HCT116 (cell line): ENCODE measurements at regions not wholly inside any gene's neighbourhood (a gene's known extent, or its start where the extent isn't known, plus 50 kb on each side); places are given as distances from the start of the nearest gene placed in this dataset.
"Not testable (repeated sequence)": the region's sequence is repeated elsewhere in the genome, so short reads cannot be mapped to it uniquely, and the experiment has no call there.

Experiments
- ATAC-seq: fragments of 200-7000 bp; cut with Tn5 transposase; 2 replicates; pipeline ENCODE4 v1.9.1; 2020; ENCODE audit warnings: mild to moderate bottlenecking, moderate library complexity
- BruUV-seq: library from RNA; stranded (reverse); fragments of 400-500 nt; replicated peaks from 2 replicates; lab custom pipeline; 2021; lab: Mats Ljungman, UMichigan
- CTCF ChIA-PET: fragments of 300-600 bp; sonication (Branson Sonifier 250); formaldehyde crosslinking; loops from one replicate; lab custom pipeline; 2021; ENCODE audit warnings: antibody characterized with exemption; lab: Charles Lee
- POLR2A ChIA-PET: fragments of 300-600, 350-600 bp; sonication (Branson Sonifier 250); formaldehyde crosslinking; loops from one replicate; lab custom pipeline; 2021; ENCODE audit warnings: antibody characterized with exemption; lab: Charles Lee
- RAD21 ChIA-PET, 2 experiments: fragments of 300-600 bp; sonication (Branson Sonifier 250); formaldehyde crosslinking; loops; one replicate each; lab custom pipeline; 2023; ENCODE audit warnings: low total read pairs in 2 of 2; ENCODE audit not compliant: uncharacterized antibody in 2 of 2, unreplicated experiment in 2 of 2, low non-redundant PET in 1 of 2; lab: Charles Lee
- DNase-seq: peaks from one replicate; pipeline ENCODE4 v3.0.0-alpha.2; 2010; ENCODE audit warnings: low read depth, low spot score
- H2AFZ ChIP-seq: fragments of 200-600 bp; shearing (Covaris generic), sonication (generic); 2 replicates; pipeline ENCODE4 v1.6.1; 2017; ENCODE audit warnings: low read depth, mixed run types, mixed read lengths, antibody characterized with exemption, low read length; ENCODE audit not compliant: poor library complexity, severe bottlenecking
- H3K27ac ChIP-seq: 2 replicates; pipeline ENCODE4 v1.5.1; 2012; ENCODE audit warnings: low read depth, low read length
- H3K27me3 ChIP-seq: fragments of 200-600 bp; sonication (generic); 2 replicates; pipeline ENCODE4 v1.6.1; 2016; ENCODE audit warnings: mixed run types, low read length, mixed read lengths; ENCODE audit not compliant: insufficient read depth
- H3K36me3 ChIP-seq, 2 experiments: fragments of 200-500 bp in 1 of 2; fragments of 200-600 bp in 1 of 2; sonication (Bioruptor generic) in 1 of 2; sonication (generic) in 1 of 2; 2 replicates each; pipeline versions ENCODE4 v1.5.1 to v1.6.1; 2014 to 2016; ENCODE audit warnings: low read length in 2 of 2, inconsistent platforms in 1 of 2, mixed read lengths in 1 of 2, mixed run types in 1 of 2; ENCODE audit not compliant: insufficient read depth in 2 of 2, control insufficient read depth in 1 of 2
- H3K4me1 ChIP-seq, 2 experiments: fragments of 200-600 bp in 1 of 2; sonication (generic) in 1 of 2; 2 replicates each; pipeline versions ENCODE4 v1.5.1 to v1.6.1; 2012 to 2017; ENCODE audit warnings: low read length in 2 of 2, inconsistent platforms in 1 of 2, mild to moderate bottlenecking in 1 of 2, mixed read lengths in 1 of 2, mixed run types in 1 of 2, moderate library complexity in 1 of 2; ENCODE audit not compliant: insufficient read depth in 2 of 2, control insufficient read depth in 1 of 2
- H3K4me2 ChIP-seq: fragments of 200-600 bp; sonication (generic); 2 replicates; pipeline ENCODE4 v1.6.1; 2017; ENCODE audit warnings: mixed run types, low read length, mixed read lengths
- H3K4me3 ChIP-seq, 2 experiments: fragments of 200-600 bp in 1 of 2; sonication (generic) in 1 of 2; replicated peaks in 1 of 2; 2 replicates each; pipeline ENCODE4 v1.5.1; 2011 to 2016; ENCODE audit warnings: low read length in 2 of 2, control low read depth in 1 of 2, low read depth in 1 of 2, mild to moderate bottlenecking in 1 of 2, mixed read lengths in 1 of 2, mixed run types in 1 of 2
- H3K79me2 ChIP-seq: fragments of 200-600 bp; sonication (generic); 2 replicates; pipeline ENCODE4 v1.6.1; 2017; ENCODE audit warnings: mild to moderate bottlenecking, mixed run types, low read length, moderate library complexity, mixed read lengths; ENCODE audit not compliant: insufficient read depth
- H3K9ac ChIP-seq: fragments of 200-600 bp; sonication (generic); 2 replicates; pipeline ENCODE4 v1.6.1; 2016; ENCODE audit warnings: low read length, mixed read lengths
- H3K9me2 ChIP-seq: fragments of 200-600 bp; sonication (generic), shearing (Covaris generic); 2 replicates; pipeline ENCODE4 v1.6.1; 2017; ENCODE audit warnings: mixed run types, mild to moderate bottlenecking, moderate library complexity; ENCODE audit not compliant: insufficient read depth
- H3K9me3 ChIP-seq, 2 experiments: fragments of 200-500 bp in 1 of 2; fragments of 200-600 bp in 1 of 2; sonication (Bioruptor generic) in 1 of 2; sonication (generic) in 1 of 2; 2 replicates each; pipeline ENCODE4 v1.6.1; 2014 to 2017; ENCODE audit warnings: low read length in 2 of 2, mixed read lengths in 2 of 2, inconsistent platforms in 1 of 2, low read depth in 1 of 2, mild to moderate bottlenecking in 1 of 2, mixed run types in 1 of 2, moderate library complexity in 1 of 2; ENCODE audit not compliant: control insufficient read depth in 1 of 2, insufficient read depth in 1 of 2
- H4K20me1 ChIP-seq: fragments of 200-600 bp; sonication (generic), shearing (Covaris generic); 2 replicates; pipeline ENCODE4 v1.6.1; 2017; ENCODE audit warnings: mixed run types, mild to moderate bottlenecking, moderate library complexity; ENCODE audit not compliant: insufficient read depth
- CBX3 ChIP-seq: IDR thresholded peaks from 2 replicates; pipeline ENCODE4 v1.6.1; 2012; ENCODE audit warnings: low read depth
- CEBPB ChIP-seq: IDR thresholded peaks from 2 replicates; pipeline ENCODE4 v1.6.1; 2012; ENCODE audit warnings: low read depth
- ELF1 ChIP-seq: IDR thresholded peaks from 2 replicates; pipeline ENCODE4 v1.6.1; 2012; ENCODE audit warnings: low read depth, borderline replicate concordance
- EZH2phosphoT487 ChIP-seq: fragments of 200-600 bp; IDR thresholded peaks from 2 replicates; pipeline ENCODE4 v1.6.1; 2018; ENCODE audit warnings: antibody characterized with exemption, borderline replicate concordance
- FOSL1 ChIP-seq: IDR thresholded peaks from 2 replicates; pipeline ENCODE4 v1.6.1; 2012; ENCODE audit warnings: low read depth
- JUND ChIP-seq: IDR thresholded peaks from 2 replicates; pipeline ENCODE4 v1.6.1; 2012
- POLR2A ChIP-seq: IDR thresholded peaks from 2 replicates; pipeline ENCODE4 v1.7.0; 2011; ENCODE audit warnings: borderline replicate concordance; ENCODE audit not compliant: insufficient read depth, insufficient read length; ENCODE audit errors: extremely low read depth
- RAD21 ChIP-seq: IDR thresholded peaks from 2 replicates; pipeline ENCODE4 v1.6.1; 2012; ENCODE audit warnings: low read depth, mild to moderate bottlenecking
- SP1 ChIP-seq: IDR thresholded peaks from 2 replicates; pipeline ENCODE4 v1.6.1; 2012; ENCODE audit warnings: low read depth
- SRF ChIP-seq: IDR thresholded peaks from 2 replicates; pipeline ENCODE4 v1.6.1; 2012; ENCODE audit warnings: low read depth
- YY1 ChIP-seq: IDR thresholded peaks from 2 replicates; pipeline ENCODE4 v1.6.1; 2011; ENCODE audit warnings: low read length, low read depth, moderate library complexity, mild to moderate bottlenecking; ENCODE audit not compliant: insufficient replicate concordance; ENCODE audit errors: extremely low read depth
- ZBTB33 ChIP-seq: IDR thresholded peaks from 2 replicates; pipeline ENCODE4 v1.6.1; 2011; ENCODE audit warnings: mild to moderate bottlenecking, low read length, moderate library complexity; ENCODE audit not compliant: insufficient replicate concordance; ENCODE audit errors: extremely low read depth
- intact Hi-C: fragments of 100-400 bp; cut with micrococcal nuclease; formaldehyde crosslinking; loops from 2 replicates; pipeline ENCODE4 v1.10.0; 2022

GRCh38 chr11:3434976-3435375 lies 56.0 kb upstream of the ZNF195 start:
- intact Hi-C loops = no loop called here
- Histone ChIP-seq H3K9me2 (no peaks in the 10 kb centered on the region), H3K4me3 (no peak overlapping the region), H3K4me1 (no peaks in the 10 kb centered on the region), H3K79me2 (no peaks in the 10 kb centered on the region), H3K9me3 (no peaks in the 10 kb centered on the region), H3K36me3 (no peaks in the 10 kb centered on the region), H3K27ac (no peak overlapping the region), H3K27me3 (no peaks in the 10 kb centered on the region), H4K20me1 (no peaks in the 10 kb centered on the region), H2AFZ (no peak overlapping the region), H3K9ac (no peak overlapping the region), H3K4me2 (no peak overlapping the region)
- ATAC-seq (no peak), DNase-seq (no peak)
- no TSS peak for BruUV-seq
- ChIA-PET POLR2A (no interaction called here), RAD21 (no interaction called here), CTCF (no interaction called here)
- TF ChIP-seq CEBPB (no peak), POLR2A (no peak), EZH2phosphoT487 (no peak), ZBTB33 (no peak), YY1 (no peak), FOSL1 (no peak), ELF1 (no peak), CBX3 (no peak), SRF (no peak), SP1 (no peak), RAD21 (no peak), JUND (no peak)

- H3K4me2 ChIP-seq, intact Hi-C loops, BruUV-seq, H3K4me1 ChIP-seq, H3K9me2 ChIP-seq, ATAC-seq, RAD21 ChIA-PET, H3K9ac ChIP-seq, H3K27me3 ChIP-seq, H2AFZ ChIP-seq, H3K79me2 ChIP-seq, H3K36me3 ChIP-seq, H3K9me3 ChIP-seq, CTCF ChIA-PET, POLR2A ChIA-PET, DNase-seq, H3K4me3 ChIP-seq, H3K27ac ChIP-seq, H4K20me1 ChIP-seq: not testable (repeated sequence)
Observed at GRCh38 chr11:3429191-3429590, 50.2 kb upstream of the ZNF195 start.
